Ascending aorta (tissue), 2 donors: ENCODE measurements at regions not wholly inside any gene's neighbourhood (a gene's known extent, or its start where the extent isn't known, plus 50 kb on each side); places are given as distances from the start of the nearest gene placed in this dataset.

Source experiments
- DNase-seq, 2 donors: peaks; one replicate each; pipeline ENCODE4 v3.0.0-alpha.2; 2019; ENCODE audit warnings: low spot score in 2 of 2
- H3K27ac ChIP-seq, 2 donors: fragments of 200-600 bp; sonication (generic); one replicate each; pipeline ENCODE4 v1.5.1; 2016 to 2017; ENCODE audit warnings: mild to moderate bottlenecking in 1 of 2
- H3K27me3 ChIP-seq: fragments of 200-600 bp; sonication (generic); one replicate; pipeline ENCODE4 v1.5.1; 2017
- H3K36me3 ChIP-seq, 2 donors: fragments of 200-600 bp; sonication (generic); one replicate each; pipeline ENCODE4 v1.5.1; 2016
- H3K4me1 ChIP-seq, 2 donors: fragments of 200-600 bp; sonication (generic); one replicate each; pipeline ENCODE4 v1.5.1; 2016 to 2017; ENCODE audit warnings: mild to moderate bottlenecking in 1 of 2
- H3K4me3 ChIP-seq, 2 donors: fragments of 200-600 bp; sonication (generic); one replicate each; pipeline ENCODE4 v1.5.1; 2016 to 2017; ENCODE audit warnings: mild to moderate bottlenecking in 1 of 2
- H3K9me3 ChIP-seq, 2 donors: fragments of 200-600 bp; sonication (generic); one replicate each; pipeline ENCODE4 v1.5.1; 2016
- intact Hi-C: fragments of 100-400 bp; cut with DNase I; formaldehyde crosslinking; loops from one replicate; pipeline ENCODE4 v1.15.1; 2023
- TF ChIP-seq, protein P1 (sequence below), 3 experiments: fragments of 200-600 bp in 2 of 3; fragments of 450-650 bp in 1 of 3; sonication (generic) in 2 of 3; IDR thresholded peaks; one replicate each; pipeline ENCODE4 v1.5.1; 2016 to 2019; ENCODE audit warnings: antibody characterized with exemption in 3 of 3, mild to moderate bottlenecking in 1 of 3, moderate library complexity in 1 of 3

DNA sequence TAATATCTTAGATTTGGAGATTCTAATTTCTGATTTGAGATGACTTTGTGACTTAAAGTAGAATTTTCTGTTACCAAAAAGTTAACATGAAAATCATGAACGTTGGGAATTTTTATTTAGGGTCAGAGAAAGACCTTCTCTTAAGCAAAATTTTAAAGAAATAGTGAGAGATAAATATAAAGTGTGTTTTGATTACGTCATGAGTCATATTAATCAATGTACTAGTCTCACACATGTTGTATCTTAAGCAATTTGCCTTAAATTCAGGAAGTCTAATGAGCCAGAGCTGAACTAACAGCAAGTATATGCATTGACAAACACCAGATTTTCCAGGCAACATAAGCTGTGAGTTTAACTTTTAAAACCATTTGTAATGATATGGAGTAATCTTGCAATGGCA, 765.5 kb upstream of the SORCS1 start:
- no peak overlapping the region for H3K27ac ChIP-seq
- H3K9me3 ChIP-seq: no peaks in the 10 kb centered on the region
- TF ChIP-seq, protein P1, sequence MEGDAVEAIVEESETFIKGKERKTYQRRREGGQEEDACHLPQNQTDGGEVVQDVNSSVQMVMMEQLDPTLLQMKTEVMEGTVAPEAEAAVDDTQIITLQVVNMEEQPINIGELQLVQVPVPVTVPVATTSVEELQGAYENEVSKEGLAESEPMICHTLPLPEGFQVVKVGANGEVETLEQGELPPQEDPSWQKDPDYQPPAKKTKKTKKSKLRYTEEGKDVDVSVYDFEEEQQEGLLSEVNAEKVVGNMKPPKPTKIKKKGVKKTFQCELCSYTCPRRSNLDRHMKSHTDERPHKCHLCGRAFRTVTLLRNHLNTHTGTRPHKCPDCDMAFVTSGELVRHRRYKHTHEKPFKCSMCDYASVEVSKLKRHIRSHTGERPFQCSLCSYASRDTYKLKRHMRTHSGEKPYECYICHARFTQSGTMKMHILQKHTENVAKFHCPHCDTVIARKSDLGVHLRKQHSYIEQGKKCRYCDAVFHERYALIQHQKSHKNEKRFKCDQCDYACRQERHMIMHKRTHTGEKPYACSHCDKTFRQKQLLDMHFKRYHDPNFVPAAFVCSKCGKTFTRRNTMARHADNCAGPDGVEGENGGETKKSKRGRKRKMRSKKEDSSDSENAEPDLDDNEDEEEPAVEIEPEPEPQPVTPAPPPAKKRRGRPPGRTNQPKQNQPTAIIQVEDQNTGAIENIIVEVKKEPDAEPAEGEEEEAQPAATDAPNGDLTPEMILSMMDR (IDR thresholded peaks at IDR 0.05): no peak
- DNase-seq: no peak
- H3K36me3 ChIP-seq: no peaks in the 10 kb centered on the region
- intact Hi-C loops: no loop called here
- no peak overlapping the region for H3K4me3 ChIP-seq
- H3K27me3 ChIP-seq: no peaks in the 10 kb centered on the region
- H3K4me1 ChIP-seq: no peaks in the 10 kb centered on the region

- Histone ChIP-seq H3K27ac (no peak overlapping the region), H3K4me3 (no peak overlapping the region), H3K9me3 (no peaks in the 10 kb centered on the region), H3K27me3 (no peaks in the 10 kb centered on the region), H3K36me3 (no peaks in the 10 kb centered on the region), H3K4me1 (no peaks in the 10 kb centered on the region)
- intact Hi-C loops: no loop called here
- DNase-seq: no peak
- TF ChIP-seq, protein P1 (IDR thresholded peaks at IDR 0.05): no peak
Measured at GRCh38 chr10:107924458-107924857, 760.0 kb upstream of the SORCS1 start.

DNA sequence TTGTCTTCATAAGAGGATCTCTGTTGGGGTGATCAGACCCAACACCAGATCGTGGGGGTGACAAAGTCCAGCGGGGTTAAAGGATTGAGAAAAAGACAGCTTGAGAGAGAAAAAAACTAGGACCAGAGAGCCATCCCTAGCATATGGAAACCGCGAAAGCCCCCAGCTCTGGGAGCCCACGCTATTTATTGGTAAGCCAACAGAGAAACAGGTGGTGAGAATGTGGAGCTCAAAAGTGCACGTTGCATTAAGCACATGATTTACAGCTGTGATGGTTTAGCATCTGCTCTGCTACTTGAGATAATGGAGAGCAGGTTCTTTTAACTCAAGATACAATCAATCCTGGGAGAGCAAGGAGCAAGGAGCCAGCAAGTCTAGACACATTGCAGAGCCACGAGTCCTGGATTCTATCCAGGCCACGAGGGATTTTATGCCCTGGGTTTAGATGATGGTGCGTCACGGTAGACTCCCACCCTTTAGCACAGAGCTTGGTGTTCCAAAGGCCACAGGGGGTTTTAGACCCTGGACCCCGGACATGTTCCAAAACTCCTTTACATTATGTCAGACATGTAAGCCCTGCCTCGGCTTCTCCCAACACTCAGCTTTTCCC, 755.2 kb upstream of the SORCS1 start:
- no peaks in the 10 kb centered on the region for H3K4me1 ChIP-seq
- H3K27me3 ChIP-seq: no peaks in the 10 kb centered on the region
- DNase-seq: no peak
- TF ChIP-seq, protein P1 (IDR thresholded peaks at IDR 0.05): no peak
- H3K27ac ChIP-seq: no peak overlapping the region
- peaks cover 0 to 5% of the 10 kb centered on the region in 2 donors for H3K9me3 ChIP-seq
- H3K36me3 ChIP-seq: no peaks in the 10 kb centered on the region
- intact Hi-C loops: no loop called here
- no peak overlapping the region for H3K4me3 ChIP-seq

- DNase-seq: no peak
- TF ChIP-seq, protein P1 (IDR thresholded peaks at IDR 0.05): no peak
- H3K4me3 ChIP-seq: no peak overlapping the region
- no peaks in the 10 kb centered on the region for H3K4me1 ChIP-seq
- H3K27ac ChIP-seq: no peak overlapping the region
- H3K36me3 ChIP-seq: no peaks in the 10 kb centered on the region
- H3K27me3 ChIP-seq: no peaks in the 10 kb centered on the region
- intact Hi-C loops: no loop called here
- H3K9me3 ChIP-seq: peaks cover 0 to 5% of the 10 kb centered on the region in 2 donors
Measured at GRCh38 chr10:107918171-107918570, 753.7 kb upstream of the SORCS1 start.

GRCh38 chr10:107915215-107915610, 750.7 kb upstream of the SORCS1 start:
- Histone ChIP-seq H3K4me3 (no peak overlapping the region), H3K27me3 (no peaks in the 10 kb centered on the region), H3K27ac (no peak overlapping the region), H3K36me3 (no peaks in the 10 kb centered on the region), H3K9me3 (peaks cover 0 to 5% of the 10 kb centered on the region in 2 donors), H3K4me1 (no peaks in the 10 kb centered on the region)
- intact Hi-C loops: no loop called here
- TF ChIP-seq, protein P1 (IDR thresholded peaks at IDR 0.05): no peak
- no peak for DNase-seq
